NB4 (cell line): ENCODE measurements at regions not wholly inside any gene's neighbourhood (a gene's known extent, or its start where the extent isn't known, plus 50 kb on each side); places are given as distances from the start of the nearest gene placed in this dataset.

ENCODE experiments used
- DNase-seq: peaks from one replicate; pipeline ENCODE4 v3.0.0; 2010; ENCODE audit warnings: low read depth
- H3K4me3 ChIP-seq: one replicate; pipeline ENCODE4 v1.5.1; 2011; ENCODE audit warnings: mild to moderate bottlenecking, low read depth, low read length, moderate library complexity
- MYC ChIP-seq: IDR thresholded peaks from 2 replicates; pipeline ENCODE4 v1.6.1; 2011; ENCODE audit warnings: low read depth, low read length
- POLR2A ChIP-seq: IDR thresholded peaks from 2 replicates; pipeline ENCODE4 v1.6.1; 2011; ENCODE audit warnings: mild to moderate bottlenecking; ENCODE audit not compliant: insufficient read length; ENCODE audit errors: extremely low read depth
- TF ChIP-seq, protein P1 (sequence below): IDR thresholded peaks from one replicate; pipeline ENCODE4 v1.5.1; 2012; ENCODE audit warnings: low read depth, low read length
- TF ChIP-seq, protein P2 (sequence below): IDR thresholded peaks from 2 replicates; pipeline ENCODE4 v1.6.1; 2011; ENCODE audit warnings: low read depth, low read length

DNA sequence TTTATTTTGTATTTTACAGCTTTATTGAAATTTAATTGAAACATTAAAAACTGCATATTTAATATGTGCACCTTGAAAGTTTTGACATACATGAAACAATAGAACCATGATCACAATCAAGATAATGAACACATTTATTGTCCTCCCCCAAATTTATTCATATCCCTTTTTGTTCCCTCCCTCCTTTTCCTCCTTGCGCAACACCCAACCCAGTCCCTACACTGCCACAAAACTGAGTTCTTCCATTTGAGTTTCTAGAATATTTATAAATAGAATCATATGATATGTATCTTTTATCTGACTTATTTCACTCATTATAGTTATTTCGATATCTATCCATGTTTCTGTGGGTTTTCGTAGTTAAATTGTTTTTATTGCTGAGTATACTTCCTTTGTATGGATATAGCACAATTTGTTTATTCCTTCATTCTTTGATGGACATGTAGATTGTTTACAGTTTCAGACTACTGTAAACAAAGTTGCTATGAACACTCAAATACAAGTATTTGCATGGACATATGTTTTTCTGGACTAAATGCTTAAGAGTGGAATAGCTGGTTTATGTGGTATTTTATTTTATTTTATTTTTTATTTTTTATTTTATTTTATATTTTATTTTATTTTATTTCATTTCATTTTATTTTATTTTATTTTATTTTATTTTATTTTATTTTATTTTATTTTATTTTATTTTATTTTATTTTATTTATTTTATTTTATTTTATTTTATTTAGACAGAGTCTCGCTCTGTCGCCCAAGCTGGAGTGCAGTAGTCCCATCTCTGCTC is 359.1 kb downstream of the SLC6A15 start:
- DNase-seq: no peak
- H3K4me3 ChIP-seq: no peak overlapping the region
- TF ChIP-seq, protein P1, sequence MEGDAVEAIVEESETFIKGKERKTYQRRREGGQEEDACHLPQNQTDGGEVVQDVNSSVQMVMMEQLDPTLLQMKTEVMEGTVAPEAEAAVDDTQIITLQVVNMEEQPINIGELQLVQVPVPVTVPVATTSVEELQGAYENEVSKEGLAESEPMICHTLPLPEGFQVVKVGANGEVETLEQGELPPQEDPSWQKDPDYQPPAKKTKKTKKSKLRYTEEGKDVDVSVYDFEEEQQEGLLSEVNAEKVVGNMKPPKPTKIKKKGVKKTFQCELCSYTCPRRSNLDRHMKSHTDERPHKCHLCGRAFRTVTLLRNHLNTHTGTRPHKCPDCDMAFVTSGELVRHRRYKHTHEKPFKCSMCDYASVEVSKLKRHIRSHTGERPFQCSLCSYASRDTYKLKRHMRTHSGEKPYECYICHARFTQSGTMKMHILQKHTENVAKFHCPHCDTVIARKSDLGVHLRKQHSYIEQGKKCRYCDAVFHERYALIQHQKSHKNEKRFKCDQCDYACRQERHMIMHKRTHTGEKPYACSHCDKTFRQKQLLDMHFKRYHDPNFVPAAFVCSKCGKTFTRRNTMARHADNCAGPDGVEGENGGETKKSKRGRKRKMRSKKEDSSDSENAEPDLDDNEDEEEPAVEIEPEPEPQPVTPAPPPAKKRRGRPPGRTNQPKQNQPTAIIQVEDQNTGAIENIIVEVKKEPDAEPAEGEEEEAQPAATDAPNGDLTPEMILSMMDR: no peak
- TF ChIP-seq POLR2A (no peak), MYC (no peak)
- TF ChIP-seq, protein P2, sequence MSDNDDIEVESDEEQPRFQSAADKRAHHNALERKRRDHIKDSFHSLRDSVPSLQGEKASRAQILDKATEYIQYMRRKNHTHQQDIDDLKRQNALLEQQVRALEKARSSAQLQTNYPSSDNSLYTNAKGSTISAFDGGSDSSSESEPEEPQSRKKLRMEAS: no peak

DNA sequence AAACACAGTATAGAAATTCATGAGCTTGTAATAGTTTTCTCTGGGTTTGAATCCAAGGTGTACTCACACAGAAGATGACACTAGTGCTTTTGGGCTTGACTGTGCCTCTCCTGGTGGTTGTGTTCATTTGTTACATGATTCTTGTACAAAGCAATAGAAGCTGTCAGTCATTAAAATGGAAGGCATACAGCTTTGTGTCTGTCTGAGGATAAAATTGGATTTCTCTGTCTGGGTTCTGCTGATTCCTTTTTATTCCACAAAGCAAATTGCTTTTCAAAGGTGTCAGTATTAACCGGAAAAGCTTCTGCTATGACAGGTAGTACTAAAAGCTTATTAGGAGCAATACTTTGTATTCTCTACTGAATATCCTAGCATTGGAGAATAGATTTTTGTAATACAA is 361.2 kb downstream of the SLC6A15 start:
- no peak for DNase-seq
- no peak for TF ChIP-seq POLR2A
- TF ChIP-seq, protein P1: no peak
- TF ChIP-seq MYC: no peak
- TF ChIP-seq, protein P2: no peak
- no peak overlapping the region for H3K4me3 ChIP-seq

DNA sequence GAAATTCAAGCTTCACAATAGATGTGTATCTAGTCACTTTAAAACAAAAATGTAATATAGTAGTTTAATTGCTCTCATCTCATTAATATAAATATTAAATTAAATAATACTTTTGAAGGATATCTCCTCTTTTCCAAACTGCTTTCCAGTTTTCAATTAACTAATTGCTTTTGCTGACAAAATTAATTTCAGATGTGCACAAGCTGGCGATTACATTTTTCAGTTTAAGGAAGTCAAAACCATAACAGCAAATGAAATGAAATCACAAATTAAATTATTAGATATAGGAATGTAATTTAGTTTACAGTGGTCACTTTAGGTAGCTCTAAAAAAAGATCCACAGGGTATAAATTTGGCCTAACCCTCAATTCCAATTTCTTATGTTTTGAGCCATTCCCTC is 362.1 kb downstream of the SLC6A15 start:
- no peak overlapping the region for H3K4me3 ChIP-seq
- TF ChIP-seq POLR2A (no peak), MYC (no peak)
- TF ChIP-seq, protein P1: no peak
- TF ChIP-seq, protein P2: no peak

DNA sequence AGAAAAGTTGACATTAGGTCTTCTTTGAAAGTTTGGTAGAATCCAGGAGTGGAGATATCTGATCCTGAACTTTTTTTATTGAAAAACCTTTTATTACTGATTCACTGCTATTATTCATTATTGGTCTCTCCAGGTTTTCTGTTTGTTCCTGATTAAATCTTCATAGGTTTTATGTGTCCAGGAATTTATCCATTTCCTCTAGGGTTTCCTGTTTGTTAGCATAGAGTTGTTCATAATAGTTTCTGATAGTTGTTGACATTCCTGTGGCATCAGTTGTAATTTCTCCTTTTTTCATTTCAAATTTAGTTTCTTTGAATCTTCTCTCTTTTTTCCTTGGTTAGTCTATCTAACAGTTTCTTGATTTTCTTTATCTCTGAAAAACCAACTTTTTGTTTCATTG is 370.3 kb downstream of the SLC6A15 start:
- no peak overlapping the region for H3K4me3 ChIP-seq
- no peak for DNase-seq

More for the DNA sequence above, 362.1 kb downstream of the SLC6A15 start:
- DNase-seq: no peak

DNA sequence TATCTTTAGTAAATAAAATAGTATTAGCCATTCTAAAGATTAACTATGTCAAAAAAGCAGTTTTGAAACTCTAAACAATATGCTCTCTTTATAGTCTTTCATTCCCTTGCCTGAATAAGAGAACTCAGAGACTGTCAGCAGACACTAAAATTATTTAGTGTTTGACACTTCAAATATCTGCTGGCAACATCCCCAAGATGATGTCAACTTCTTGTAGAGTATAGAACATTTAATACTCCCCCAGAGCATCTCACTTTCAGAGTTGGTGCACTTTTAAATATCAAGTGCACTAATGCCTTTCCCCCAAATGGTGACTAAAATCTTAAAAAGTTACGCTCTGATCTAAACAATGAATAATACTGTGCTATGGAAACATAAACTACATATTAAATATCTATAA is 374.9 kb downstream of the SLC6A15 start:
- TF ChIP-seq MYC: no peak
- TF ChIP-seq, protein P1: no peak
- no peak for TF ChIP-seq POLR2A
- TF ChIP-seq, protein P2: no peak
- no peak for DNase-seq
- no peak overlapping the region for H3K4me3 ChIP-seq

More for the DNA sequence above, 370.3 kb downstream of the SLC6A15 start:
- TF ChIP-seq POLR2A (no peak), MYC (no peak)
- TF ChIP-seq, protein P2: no peak
- TF ChIP-seq, protein P1: no peak
